PFSK-1 (cell line): ENCODE measurements at regions not wholly inside any gene's neighbourhood (a gene's known extent, or its start where the extent isn't known, plus 50 kb on each side); places are given as distances from the start of the nearest gene placed in this dataset.

Experiments used
- FOXP2 ChIP-seq: optimal IDR thresholded peaks from 2 replicates; pipeline ENCODE3; 2011; ENCODE audit warnings: borderline replicate concordance, control low read depth, inconsistent platforms; ENCODE audit not compliant: insufficient read depth; ENCODE audit errors: extremely low read length, extremely low read depth
- POLR2AphosphoS5 ChIP-seq: IDR thresholded peaks from 2 replicates; pipeline ENCODE4 v1.6.1; 2012; ENCODE audit warnings: low read depth, mild to moderate bottlenecking, control low read depth, low read length, moderate library complexity
- SIN3A ChIP-seq: IDR thresholded peaks from 2 replicates; pipeline ENCODE4 v1.6.1; 2012; ENCODE audit warnings: mild to moderate bottlenecking, low read length, moderate library complexity, borderline replicate concordance; ENCODE audit not compliant: insufficient read depth
- TAF1 ChIP-seq: IDR thresholded peaks from 2 replicates; pipeline ENCODE4 v1.6.1; 2012; ENCODE audit warnings: low read length, control low read depth, borderline replicate concordance; ENCODE audit not compliant: insufficient read depth
- TF ChIP-seq, protein P1 (sequence below), 2 experiments: IDR thresholded peaks; 2 replicates each; pipeline versions ENCODE4 v1.6.1 to v1.8.0; 2011 to 2012; ENCODE audit warnings: low read depth in 2 of 2, low read length in 2 of 2, control low read depth in 1 of 2, inconsistent platforms in 1 of 2, mild to moderate bottlenecking in 1 of 2, moderate library complexity in 1 of 2; ENCODE audit not compliant: insufficient read depth in 1 of 2

- no peak for TF ChIP-seq TAF1
- TF ChIP-seq FOXP2, result no peak
- TF ChIP-seq, protein P1, sequence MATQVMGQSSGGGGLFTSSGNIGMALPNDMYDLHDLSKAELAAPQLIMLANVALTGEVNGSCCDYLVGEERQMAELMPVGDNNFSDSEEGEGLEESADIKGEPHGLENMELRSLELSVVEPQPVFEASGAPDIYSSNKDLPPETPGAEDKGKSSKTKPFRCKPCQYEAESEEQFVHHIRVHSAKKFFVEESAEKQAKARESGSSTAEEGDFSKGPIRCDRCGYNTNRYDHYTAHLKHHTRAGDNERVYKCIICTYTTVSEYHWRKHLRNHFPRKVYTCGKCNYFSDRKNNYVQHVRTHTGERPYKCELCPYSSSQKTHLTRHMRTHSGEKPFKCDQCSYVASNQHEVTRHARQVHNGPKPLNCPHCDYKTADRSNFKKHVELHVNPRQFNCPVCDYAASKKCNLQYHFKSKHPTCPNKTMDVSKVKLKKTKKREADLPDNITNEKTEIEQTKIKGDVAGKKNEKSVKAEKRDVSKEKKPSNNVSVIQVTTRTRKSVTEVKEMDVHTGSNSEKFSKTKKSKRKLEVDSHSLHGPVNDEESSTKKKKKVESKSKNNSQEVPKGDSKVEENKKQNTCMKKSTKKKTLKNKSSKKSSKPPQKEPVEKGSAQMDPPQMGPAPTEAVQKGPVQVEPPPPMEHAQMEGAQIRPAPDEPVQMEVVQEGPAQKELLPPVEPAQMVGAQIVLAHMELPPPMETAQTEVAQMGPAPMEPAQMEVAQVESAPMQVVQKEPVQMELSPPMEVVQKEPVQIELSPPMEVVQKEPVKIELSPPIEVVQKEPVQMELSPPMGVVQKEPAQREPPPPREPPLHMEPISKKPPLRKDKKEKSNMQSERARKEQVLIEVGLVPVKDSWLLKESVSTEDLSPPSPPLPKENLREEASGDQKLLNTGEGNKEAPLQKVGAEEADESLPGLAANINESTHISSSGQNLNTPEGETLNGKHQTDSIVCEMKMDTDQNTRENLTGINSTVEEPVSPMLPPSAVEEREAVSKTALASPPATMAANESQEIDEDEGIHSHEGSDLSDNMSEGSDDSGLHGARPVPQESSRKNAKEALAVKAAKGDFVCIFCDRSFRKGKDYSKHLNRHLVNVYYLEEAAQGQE (IDR thresholded peaks at IDR 0.05; ENCODE audit: insufficient read depth in 1 of 2, low read depth in 2 of 2, low read length in 2 of 2), result no peak
- no peak for TF ChIP-seq SIN3A
- no peak for TF ChIP-seq POLR2AphosphoS5
Observed at GRCh38 chr4:35793045-35793722, 451.1 kb downstream of the ARAP2 start.

DNA sequence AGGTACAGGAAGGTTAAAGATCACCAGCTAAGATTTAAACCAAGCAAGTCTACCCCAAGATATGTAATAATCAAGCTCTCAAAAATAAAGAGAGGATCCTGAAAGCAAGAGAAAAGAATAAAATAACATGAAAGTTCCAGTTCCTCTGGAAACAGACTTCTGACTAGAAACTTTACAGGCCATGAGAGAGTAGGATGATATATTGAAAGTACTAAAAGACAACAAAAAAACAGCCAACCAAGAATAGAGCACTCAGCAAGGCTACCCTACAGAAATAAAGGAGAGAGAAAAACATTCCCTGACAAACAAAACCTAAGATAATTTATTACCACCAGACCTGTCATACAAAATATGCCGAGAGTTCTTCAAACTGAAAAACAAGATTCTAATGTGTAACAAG is 450.5 kb downstream of the ARAP2 start:
- TF ChIP-seq, protein P1 (IDR thresholded peaks at IDR 0.05; ENCODE audit: insufficient read depth in 1 of 2, low read depth in 2 of 2, low read length in 2 of 2), result no peak
- no peak for TF ChIP-seq FOXP2
- TF ChIP-seq TAF1, result no peak
- no peak for TF ChIP-seq POLR2AphosphoS5
- no peak for TF ChIP-seq SIN3A

DNA sequence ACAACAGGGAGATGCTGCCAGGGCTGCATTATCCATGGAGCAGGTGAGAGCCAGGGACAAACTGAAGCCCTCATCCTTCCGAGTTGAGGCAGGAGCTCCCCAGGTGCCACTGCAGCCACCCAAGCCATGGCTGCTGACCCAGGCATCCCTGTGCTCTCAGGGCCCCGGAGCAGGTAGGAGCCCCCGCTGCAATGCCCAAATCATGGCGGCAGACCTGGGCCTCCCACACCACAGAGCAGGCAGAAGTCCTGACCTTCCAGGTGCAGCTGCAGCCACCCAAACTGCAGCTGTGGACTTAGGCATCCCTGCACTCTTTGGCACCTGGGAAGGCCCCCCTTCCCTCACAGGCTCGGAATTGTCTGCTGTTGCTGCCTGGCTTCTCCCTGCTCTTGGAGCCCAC is 443.6 kb downstream of the ARAP2 start:
- TF ChIP-seq POLR2AphosphoS5 (no peak), FOXP2 (no peak), TAF1 (no peak), SIN3A (no peak)
- TF ChIP-seq, protein P1 (IDR thresholded peaks at IDR 0.05; ENCODE audit: insufficient read depth in 1 of 2, low read depth in 2 of 2, low read length in 2 of 2), result no peak

DNA sequence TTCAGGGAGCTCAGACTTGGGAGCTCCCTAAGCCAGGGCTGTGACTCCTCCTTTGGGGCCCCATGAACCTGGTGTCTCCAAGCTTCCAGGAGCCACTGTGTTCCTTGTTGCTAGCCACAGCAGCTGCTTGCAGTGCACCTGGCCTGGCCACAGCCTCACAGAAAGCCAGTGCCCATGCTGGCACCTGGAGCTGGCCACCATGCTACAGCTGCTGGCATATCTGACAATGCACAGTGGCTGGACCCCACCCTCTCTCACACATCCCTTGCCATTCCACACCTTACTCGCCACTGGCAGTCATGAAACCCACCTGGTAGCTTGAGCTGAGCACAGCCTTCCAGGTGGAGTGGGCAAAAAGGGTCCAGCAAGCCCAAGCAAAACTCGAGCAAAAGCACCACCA is 441.7 kb downstream of the ARAP2 start:
- TF ChIP-seq POLR2AphosphoS5 (no peak), FOXP2 (no peak), SIN3A (no peak), TAF1 (no peak)
- TF ChIP-seq, protein P1 (IDR thresholded peaks at IDR 0.05; ENCODE audit: insufficient read depth in 1 of 2, low read depth in 2 of 2, low read length in 2 of 2), result no peak

GRCh38 chr4:35818520-35818919 is 425.8 kb downstream of the ARAP2 start:
- TF ChIP-seq, protein P1 (IDR thresholded peaks at IDR 0.05; ENCODE audit: insufficient read depth in 1 of 2, low read depth in 2 of 2, low read length in 2 of 2), result no peak
- no peak for TF ChIP-seq FOXP2
- TF ChIP-seq TAF1, result no peak
- no peak for TF ChIP-seq SIN3A
- no peak for TF ChIP-seq POLR2AphosphoS5
